ENCODE measurements at regions not wholly inside any gene's neighbourhood (a gene's known extent, or its start where the extent isn't known, plus 50 kb on each side); places are given as distances from the start of the nearest gene placed in this dataset.

- no peaks in the 10 kb centered on the region for H3K36me3 Mint-ChIP-seq
- H3K4me3 Mint-ChIP-seq = no peak overlapping the region
- no peak for TF ChIP-seq CTCF (conservative IDR thresholded peaks at IDR 0.05)
- peaks cover 5% of the 10 kb centered on the region for H3K4me1 Mint-ChIP-seq (ENCODE audit: unreplicated experiment)
- no peak overlapping the region for H3K27ac Mint-ChIP-seq
- H3K9me3 Mint-ChIP-seq = no peaks in the 10 kb centered on the region
- DNase-seq (ENCODE audit: extremely low spot score, unreplicated experiment) = no peak
- peaks cover 15% of the 10 kb centered on the region for H3K27me3 Mint-ChIP-seq
These were observed 101.6 kb downstream of the TENT4A start for GRCh38 chr5:6814816-6815215.

GRCh38 chr5:6818594-6819511, 105.6 kb downstream of the TENT4A start:
- Mint-ChIP-seq H3K27me3 (peaks cover 34% of the 10 kb centered on the region), H3K27ac (no peak overlapping the region), H3K36me3 (peaks cover 5% of the 10 kb centered on the region), H3K4me1 (ENCODE audit: unreplicated experiment) (peaks cover 10% of the 10 kb centered on the region), H3K4me3 (no peak overlapping the region), H3K9me3 (peaks cover 5% of the 10 kb centered on the region)
- no peak for TF ChIP-seq CTCF (conservative IDR thresholded peaks at IDR 0.05)
- no peak for DNase-seq (ENCODE audit: extremely low spot score, unreplicated experiment)

- Mint-ChIP-seq H3K4me3 (no peak overlapping the region), H3K9me3 (peaks cover 5% of the 10 kb centered on the region), H3K4me1 (ENCODE audit: unreplicated experiment) (peaks cover 10% of the 10 kb centered on the region), H3K27me3 (peaks cover 37% of the 10 kb centered on the region), H3K27ac (no peak overlapping the region), H3K36me3 (peaks cover 5% of the 10 kb centered on the region)
- no peak for DNase-seq (ENCODE audit: extremely low spot score, unreplicated experiment)
- peak; percentile 66 for TF ChIP-seq CTCF (conservative IDR thresholded peaks at IDR 0.05)
These were observed 106.3 kb downstream of the TENT4A start for GRCh38 chr5:6819521-6819920.

GRCh38 chr5:6820851-6821479, 107.7 kb downstream of the TENT4A start:
- H3K27me3 Mint-ChIP-seq = peaks cover 37% of the 10 kb centered on the region
- H3K4me1 Mint-ChIP-seq (ENCODE audit: unreplicated experiment) = peaks cover 10% of the 10 kb centered on the region
- no peak for DNase-seq (ENCODE audit: extremely low spot score, unreplicated experiment)
- peaks cover 5% of the 10 kb centered on the region for H3K36me3 Mint-ChIP-seq
- H3K9me3 Mint-ChIP-seq = peaks cover 5% of the 10 kb centered on the region
- H3K4me3 Mint-ChIP-seq = peak overlapping the region; percentile 11
- H3K27ac Mint-ChIP-seq = no peak overlapping the region
- TF ChIP-seq CTCF (conservative IDR thresholded peaks at IDR 0.05) = peak; percentile 92

- Mint-ChIP-seq H3K36me3 (peaks cover 5% of the 10 kb centered on the region), H3K27me3 (peaks cover 37% of the 10 kb centered on the region), H3K9me3 (peaks cover 5% of the 10 kb centered on the region), H3K4me1 (ENCODE audit: unreplicated experiment) (peaks cover 10% of the 10 kb centered on the region), H3K27ac (no peak overlapping the region), H3K4me3 (no peak overlapping the region)
- DNase-seq (ENCODE audit: extremely low spot score, unreplicated experiment) = no peak
- no peak for TF ChIP-seq CTCF (conservative IDR thresholded peaks at IDR 0.05)
These were observed 108.8 kb downstream of the TENT4A start for GRCh38 chr5:6822068-6822467.

Data from type B pancreatic cell (in vitro differentiated cells).